Activated B cell treated with CpG ODN at 0.5 μM for 24 hours (primary cell): ENCODE measurements at regions not wholly inside any gene's neighbourhood (a gene's known extent, or its start where the extent isn't known, plus 50 kb on each side); places are given as distances from the start of the nearest gene placed in this dataset.
"Not testable (repeated sequence)": the region's sequence is repeated elsewhere in the genome, so short reads cannot be mapped to it uniquely, and the experiment has no call there.

Experiments
- ATAC-seq: fragments of 200-7000 bp; cut with Tn5 transposase; one replicate; pipeline ENCODE4 v1.10.0; 2021; ENCODE audit warnings: low read depth, mild to moderate bottlenecking, moderate library complexity
- CTCF ChIA-PET: fragments of 350-600 bp; sonication (Branson Sonifier 250); formaldehyde crosslinking; loops from one replicate; lab custom pipeline; 2021; ENCODE audit warnings: antibody characterized with exemption; lab: Charles Lee
- POLR2A ChIA-PET: fragments of 350-600 bp; sonication (Branson Sonifier 250); formaldehyde crosslinking; loops from one replicate; lab custom pipeline; 2021; ENCODE audit warnings: antibody characterized with exemption; lab: Charles Lee
- DNase-seq: peaks from one replicate; pipeline ENCODE4 v3.0.0; 2022
- H3K27ac Mint-ChIP-seq: one replicate; pipeline ENCODE4 v1.8.0; 2020; ENCODE audit warnings: mixed read lengths
- H3K27me3 Mint-ChIP-seq: one replicate; pipeline ENCODE4 v1.8.0; 2021; ENCODE audit warnings: mixed read lengths
- H3K36me3 Mint-ChIP-seq: one replicate; pipeline ENCODE4 v1.8.0; 2021; ENCODE audit warnings: low read depth, mixed read lengths
- H3K4me1 Mint-ChIP-seq: one replicate; pipeline ENCODE4 v1.8.0; 2021; ENCODE audit warnings: mixed read lengths
- H3K4me3 Mint-ChIP-seq: one replicate; pipeline ENCODE4 v1.8.0; 2020; ENCODE audit warnings: mild to moderate bottlenecking, mixed read lengths
- H3K9me3 Mint-ChIP-seq: one replicate; pipeline ENCODE4 v1.8.0; 2020; ENCODE audit warnings: mixed read lengths
- intact Hi-C: fragments of 100-400 bp; cut with micrococcal nuclease; formaldehyde crosslinking; loops from one replicate; pipeline ENCODE4 v1.15.1; 2024
- TF ChIP-seq, protein P1 (sequence below): fragments of 200-600 bp; IDR thresholded peaks from one replicate; pipeline ENCODE4 v1.8.0; 2022; ENCODE audit warnings: antibody characterized with exemption, mild to moderate bottlenecking

DNA sequence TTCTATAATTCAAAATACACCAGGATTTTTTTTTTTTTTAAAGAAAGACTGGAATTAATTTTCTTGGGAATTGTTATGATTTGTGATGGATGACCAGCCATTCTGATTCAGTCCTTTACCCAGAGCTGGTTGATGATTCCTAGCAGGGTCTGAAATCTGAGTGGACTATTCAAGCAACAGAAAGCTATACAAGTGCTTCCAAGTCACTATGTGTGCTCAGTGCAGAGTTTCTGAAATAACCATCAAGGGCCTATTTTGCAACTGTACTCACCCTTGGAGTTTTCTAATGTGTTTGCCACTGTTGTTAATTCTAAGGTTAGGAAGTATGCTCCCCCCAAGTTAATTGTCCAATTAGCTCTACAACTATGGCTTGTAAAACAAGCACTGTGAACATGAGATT is 137.7 kb upstream of the RAPGEF2 start:
- Mint-ChIP-seq H3K27ac (no peak overlapping the region), H3K4me1 (no peaks in the 10 kb centered on the region), H3K27me3 (peaks cover 8% of the 10 kb centered on the region), H3K4me3 (no peak overlapping the region), H3K9me3 (peaks cover 5% of the 10 kb centered on the region), H3K36me3 (no peaks in the 10 kb centered on the region)
- DNase-seq, result no peak
- ATAC-seq, result no peak
- ChIA-PET CTCF (no interaction called here), POLR2A (no interaction called here)
- TF ChIP-seq, protein P1, sequence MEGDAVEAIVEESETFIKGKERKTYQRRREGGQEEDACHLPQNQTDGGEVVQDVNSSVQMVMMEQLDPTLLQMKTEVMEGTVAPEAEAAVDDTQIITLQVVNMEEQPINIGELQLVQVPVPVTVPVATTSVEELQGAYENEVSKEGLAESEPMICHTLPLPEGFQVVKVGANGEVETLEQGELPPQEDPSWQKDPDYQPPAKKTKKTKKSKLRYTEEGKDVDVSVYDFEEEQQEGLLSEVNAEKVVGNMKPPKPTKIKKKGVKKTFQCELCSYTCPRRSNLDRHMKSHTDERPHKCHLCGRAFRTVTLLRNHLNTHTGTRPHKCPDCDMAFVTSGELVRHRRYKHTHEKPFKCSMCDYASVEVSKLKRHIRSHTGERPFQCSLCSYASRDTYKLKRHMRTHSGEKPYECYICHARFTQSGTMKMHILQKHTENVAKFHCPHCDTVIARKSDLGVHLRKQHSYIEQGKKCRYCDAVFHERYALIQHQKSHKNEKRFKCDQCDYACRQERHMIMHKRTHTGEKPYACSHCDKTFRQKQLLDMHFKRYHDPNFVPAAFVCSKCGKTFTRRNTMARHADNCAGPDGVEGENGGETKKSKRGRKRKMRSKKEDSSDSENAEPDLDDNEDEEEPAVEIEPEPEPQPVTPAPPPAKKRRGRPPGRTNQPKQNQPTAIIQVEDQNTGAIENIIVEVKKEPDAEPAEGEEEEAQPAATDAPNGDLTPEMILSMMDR, result no peak
- intact Hi-C loops, result no loop called here

GRCh38 chr4:158966091-158966490 is 136.8 kb upstream of the RAPGEF2 start:
- H3K4me1 Mint-ChIP-seq, result no peaks in the 10 kb centered on the region
- ChIA-PET CTCF (no interaction called here), POLR2A (no interaction called here)
- TF ChIP-seq, protein P1, result no peak
- H3K27me3 Mint-ChIP-seq, result peaks cover 7% of the 10 kb centered on the region
- ATAC-seq, result no peak
- H3K9me3 Mint-ChIP-seq, result peaks cover 5% of the 10 kb centered on the region
- intact Hi-C loops, result no loop called here
- H3K27ac Mint-ChIP-seq, result no peak overlapping the region
- no peak overlapping the region for H3K4me3 Mint-ChIP-seq
- no peak for DNase-seq
- H3K36me3 Mint-ChIP-seq, result no peaks in the 10 kb centered on the region

GRCh38 chr4:158968961-158969360 is 133.9 kb upstream of the RAPGEF2 start:
- CTCF ChIA-PET, result no interaction called here
- POLR2A ChIA-PET, result no interaction called here
- TF ChIP-seq, protein P1, result no peak

GRCh38 chr4:158970812-158971211 is 132.1 kb upstream of the RAPGEF2 start:
- H3K36me3 Mint-ChIP-seq, result no peaks in the 10 kb centered on the region
- no peaks in the 10 kb centered on the region for H3K4me1 Mint-ChIP-seq
- no peaks in the 10 kb centered on the region for H3K9me3 Mint-ChIP-seq
- intact Hi-C loops, result no loop called here
- no peak for ATAC-seq
- no peaks in the 10 kb centered on the region for H3K27me3 Mint-ChIP-seq
- TF ChIP-seq, protein P1, result no peak
- no peak overlapping the region for H3K27ac Mint-ChIP-seq
- no peak for DNase-seq
- ChIA-PET POLR2A (no interaction called here), CTCF (no interaction called here)
- H3K4me3 Mint-ChIP-seq, result no peak overlapping the region

More at GRCh38 chr4:158968961-158969360, 133.9 kb upstream of the RAPGEF2 start:
- Mint-ChIP-seq H3K27me3 (peaks cover 3% of the 10 kb centered on the region), H3K9me3 (peaks cover 5% of the 10 kb centered on the region), H3K4me1 (no peaks in the 10 kb centered on the region), H3K27ac (no peak overlapping the region), H3K36me3 (no peaks in the 10 kb centered on the region), H3K4me3 (no peak overlapping the region)
- ATAC-seq (no peak), DNase-seq (no peak)
- intact Hi-C loops, result no loop called here

- CTCF ChIA-PET, DNase-seq, intact Hi-C loops, H3K36me3 Mint-ChIP-seq, POLR2A ChIA-PET, H3K27ac Mint-ChIP-seq, H3K9me3 Mint-ChIP-seq, H3K4me3 Mint-ChIP-seq, ATAC-seq, H3K4me1 Mint-ChIP-seq: not testable (repeated sequence)
- H3K27me3 Mint-ChIP-seq, result peaks cover 16% of the 10 kb centered on the region
Observed at GRCh38 chr4:158974438-158974837, 128.4 kb upstream of the RAPGEF2 start.

DNA sequence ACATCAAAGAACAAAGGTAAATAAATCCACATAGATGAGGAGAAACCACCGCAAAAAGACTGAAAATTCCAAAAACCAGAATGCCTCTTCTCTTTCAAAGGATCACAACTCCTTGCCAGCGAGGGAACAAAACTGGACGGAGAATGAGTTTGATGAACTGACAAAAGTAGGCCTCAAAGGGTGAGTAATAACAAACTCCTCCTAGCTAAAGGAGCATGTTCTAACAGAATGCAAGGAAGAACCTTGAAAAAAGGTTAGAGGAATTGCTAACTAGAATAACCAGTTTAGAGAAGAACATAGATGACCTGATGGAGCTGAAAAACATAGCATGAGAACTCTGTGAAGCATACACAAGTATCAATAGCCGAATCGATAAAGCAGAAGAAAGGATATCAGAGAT is 122.2 kb upstream of the RAPGEF2 start:
- H3K27me3 Mint-ChIP-seq, result peaks cover 33% of the 10 kb centered on the region
- CTCF ChIA-PET, DNase-seq, H3K27ac Mint-ChIP-seq, H3K36me3 Mint-ChIP-seq, intact Hi-C loops, H3K4me3 Mint-ChIP-seq, POLR2A ChIA-PET, H3K9me3 Mint-ChIP-seq, H3K4me1 Mint-ChIP-seq, ATAC-seq: not testable (repeated sequence)
